ENCODE measurements at regions not wholly inside any gene's neighbourhood (a gene's known extent, or its start where the extent isn't known, plus 50 kb on each side); places are given as distances from the start of the nearest gene placed in this dataset.
"Not testable (repeated sequence)": the region's sequence is repeated elsewhere in the genome, so short reads cannot be mapped to it uniquely, and the experiment has no call there.

- DNase-seq (ENCODE audit: low spot score), result no peak
Observed at GRCh38 chr3:101950510-101950909, 101.2 kb downstream of the NFKBIZ start.

DNA sequence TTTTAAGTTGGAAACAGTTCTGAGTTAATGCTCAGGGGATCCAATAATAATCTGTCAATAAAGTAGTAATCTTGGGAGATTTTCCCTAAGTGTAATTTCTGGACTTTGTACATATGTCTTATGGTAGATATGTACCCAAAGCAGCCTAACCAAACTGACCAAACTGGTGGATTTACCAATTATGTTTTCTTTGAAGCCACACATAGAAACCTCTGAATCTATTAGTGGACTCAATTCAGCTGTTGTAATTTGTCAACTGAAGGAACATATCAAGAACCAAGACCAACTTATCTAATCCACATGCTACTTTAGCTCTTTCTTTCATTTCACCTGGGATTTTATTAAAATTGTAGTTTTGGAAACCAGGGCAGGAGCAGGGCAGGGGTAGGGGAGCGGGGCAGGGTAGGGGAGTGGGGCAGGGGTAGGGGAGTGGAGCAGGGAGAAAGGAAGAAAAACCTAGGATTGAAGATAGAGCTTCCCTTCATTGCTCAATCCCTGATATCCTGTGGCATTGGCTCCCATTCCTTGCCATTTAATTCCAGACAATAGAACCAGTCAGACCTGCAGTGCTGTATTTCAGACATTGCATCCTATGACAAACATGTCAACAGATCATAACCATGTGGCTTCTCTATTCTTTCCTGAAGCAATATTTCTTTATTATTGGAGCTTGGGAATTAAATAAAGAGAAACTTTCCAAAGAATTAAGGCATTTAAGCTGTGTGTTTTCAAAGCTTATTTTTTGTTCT is 101.8 kb downstream of the NFKBIZ start:
- no peak for DNase-seq (ENCODE audit: low spot score)

DNA sequence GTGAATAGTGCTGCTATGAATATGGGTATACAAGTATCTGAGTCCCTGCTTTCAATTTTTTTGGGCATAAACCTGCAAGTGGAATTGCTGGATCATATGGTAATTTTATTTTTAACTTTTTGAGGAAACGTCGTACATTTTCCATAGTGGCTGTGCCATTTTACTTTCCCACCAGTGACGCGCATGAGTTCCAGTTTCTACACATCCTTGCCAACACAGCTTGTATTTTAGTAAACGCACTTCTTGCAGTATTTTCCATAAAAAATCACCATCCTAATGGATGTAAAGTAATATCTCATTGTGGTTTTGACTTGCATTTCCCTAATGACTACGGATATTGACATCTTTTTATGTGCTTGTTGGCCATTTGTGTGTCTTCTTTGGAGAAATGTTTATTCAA is 105.0 kb downstream of the NFKBIZ start:
- DNase-seq (ENCODE audit: low spot score), result no peak

- no peak for DNase-seq (ENCODE audit: low spot score)
Observed at GRCh38 chr3:101954936-101955335, 105.6 kb downstream of the NFKBIZ start.

DNA sequence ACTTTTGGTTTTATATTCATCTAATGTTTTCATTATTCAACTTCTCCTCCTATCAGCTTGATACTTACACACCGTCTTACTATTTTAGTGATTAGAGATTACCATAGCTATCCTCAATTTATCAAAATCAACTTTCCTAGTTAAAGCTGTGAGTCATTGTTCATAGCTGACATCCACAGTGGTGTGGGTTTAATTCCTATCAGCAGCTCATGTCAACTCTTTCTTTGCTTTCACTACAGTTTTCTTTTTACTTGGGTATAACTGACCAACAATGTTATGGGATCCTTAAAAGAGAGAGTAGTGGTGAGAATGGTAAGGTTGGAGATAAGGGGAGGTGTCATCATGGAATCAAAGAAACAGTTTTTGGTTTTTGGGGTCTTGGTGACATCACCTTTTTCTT is 112.7 kb downstream of the NFKBIZ start:
- DNase-seq (ENCODE audit: low spot score), result no peak

GRCh38 chr3:101963902-101964362 is 114.6 kb downstream of the NFKBIZ start:
- no peak for DNase-seq (ENCODE audit: low spot score)

DNA sequence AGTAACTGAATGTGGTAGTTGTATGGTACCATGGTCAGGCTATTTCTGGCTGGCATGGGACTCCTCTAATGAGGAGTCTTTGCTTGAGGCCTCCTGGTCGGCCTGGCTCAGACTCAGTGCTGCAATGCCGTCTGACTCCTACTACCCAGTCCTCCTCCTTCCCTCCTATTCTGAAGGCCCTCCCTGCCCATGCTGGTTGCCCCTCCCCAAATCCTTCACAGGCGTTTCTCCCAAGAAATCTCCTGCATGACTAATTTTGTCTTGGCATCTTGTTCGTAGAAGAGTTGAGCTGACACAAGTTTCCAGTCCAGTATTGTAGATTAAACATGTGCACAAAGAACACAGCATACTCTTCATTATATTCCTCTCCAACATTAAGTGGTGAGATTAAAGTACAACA is 115.5 kb downstream of the NFKBIZ start:
- DNase-seq (ENCODE audit: low spot score), result no peak

- DNase-seq (ENCODE audit: low spot score), result no peak
Observed at GRCh38 chr3:101966226-101966625, 116.9 kb downstream of the NFKBIZ start.

- no peak for DNase-seq (ENCODE audit: low spot score)
Observed at GRCh38 chr3:101970212-101970611, 120.9 kb downstream of the NFKBIZ start.

GRCh38 chr3:101970905-101971304 is 121.6 kb downstream of the NFKBIZ start:
- no peak for DNase-seq (ENCODE audit: low spot score)

DNA sequence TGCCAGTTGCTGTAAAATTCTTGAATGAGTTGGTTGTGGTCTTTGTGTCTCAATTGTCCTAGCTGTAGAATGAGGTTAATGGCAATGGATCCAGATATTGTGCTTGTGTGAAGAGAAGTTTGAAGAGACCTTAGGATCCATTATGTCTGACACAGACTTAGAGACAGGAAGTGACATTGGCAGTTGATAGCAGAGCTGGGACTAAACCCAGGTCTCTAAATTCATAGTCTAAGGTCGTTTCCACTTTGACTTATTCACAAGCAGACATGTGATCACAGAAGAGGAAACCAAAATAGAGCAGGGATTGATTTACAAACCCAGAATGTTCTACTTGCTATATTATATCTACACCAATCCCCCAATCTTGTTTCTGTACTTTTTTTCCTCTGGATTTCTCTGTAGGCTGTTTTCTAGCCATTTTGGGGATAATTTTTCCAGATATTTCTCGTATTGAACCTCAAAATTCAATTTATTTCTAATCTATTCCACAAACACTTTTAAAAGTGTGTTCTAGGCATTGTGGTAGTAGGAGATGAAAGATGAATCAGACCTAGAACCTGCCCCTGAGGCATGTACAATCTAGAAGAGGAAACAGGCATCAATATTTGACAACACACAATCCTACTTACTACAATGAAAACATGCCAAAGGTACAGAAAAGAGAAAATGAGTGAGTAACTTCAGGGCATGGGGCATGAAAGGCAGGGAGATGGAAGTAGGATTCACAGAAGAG is 123.3 kb downstream of the NFKBIZ start:
- DNase-seq (ENCODE audit: low spot score), result no peak

DNA sequence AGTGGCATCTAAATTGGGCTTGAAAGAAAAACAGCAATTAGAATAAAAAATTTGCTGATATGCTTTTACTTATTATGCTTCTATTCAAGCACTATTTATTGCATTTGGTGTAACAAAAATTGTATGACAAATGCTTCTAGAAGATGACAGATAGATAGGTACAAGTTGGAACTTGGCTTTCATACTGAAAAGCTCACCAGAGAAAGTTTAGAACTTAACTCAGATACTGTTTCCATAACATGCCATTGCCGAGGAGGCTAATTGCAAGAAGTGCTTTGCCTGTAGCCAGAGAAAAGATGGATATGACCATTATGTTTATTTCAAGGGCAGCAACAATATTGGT is 123.8 kb downstream of the NFKBIZ start:
- no peak for DNase-seq (ENCODE audit: low spot score)

DNA sequence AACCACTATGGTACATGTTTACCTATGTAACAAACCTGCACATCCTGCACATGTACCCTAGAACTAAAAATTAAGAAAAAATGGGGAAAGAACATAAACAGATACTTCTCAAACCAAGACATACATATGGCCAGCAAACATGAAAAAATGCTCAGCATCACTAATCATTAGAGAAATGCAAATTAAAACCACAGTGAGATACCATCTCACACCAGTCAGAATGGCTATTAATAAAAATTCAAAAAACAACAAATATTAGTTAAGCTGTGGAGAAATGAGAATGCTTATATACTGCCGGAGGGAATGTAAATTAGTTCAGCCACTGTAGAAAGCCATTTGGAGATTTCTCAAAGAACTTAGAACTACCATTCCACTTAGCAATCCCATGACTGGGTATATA is 126.1 kb downstream of the NFKBIZ start:
- DNase-seq (ENCODE audit: low spot score), result not testable (repeated sequence)

DNA sequence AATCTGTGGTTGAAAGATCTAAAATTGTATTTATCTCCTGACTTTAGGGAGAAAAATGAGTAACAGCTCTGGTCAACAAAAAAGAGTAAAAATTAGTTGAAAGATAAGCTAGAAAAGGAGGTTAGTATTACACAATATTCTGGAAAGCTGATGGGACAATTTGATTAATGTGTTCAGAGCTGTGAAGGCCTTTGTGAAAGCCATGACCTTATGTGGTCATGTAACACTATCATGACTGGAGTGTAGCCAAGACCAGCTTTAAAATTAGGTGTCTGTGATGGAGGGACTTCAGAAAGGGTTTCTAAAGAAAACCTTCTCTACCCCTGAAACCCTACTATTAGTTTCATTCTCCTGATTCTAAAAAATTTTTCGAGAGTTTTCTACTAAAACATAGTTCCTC is 127.2 kb downstream of the NFKBIZ start:
- DNase-seq (ENCODE audit: low spot score), result no peak

- no peak for DNase-seq (ENCODE audit: low spot score)
Observed at GRCh38 chr3:101978348-101978747, 129.0 kb downstream of the NFKBIZ start.

- DNase-seq (ENCODE audit: low spot score), result no peak
Observed at GRCh38 chr3:101979033-101979432, 129.7 kb downstream of the NFKBIZ start.

DNA sequence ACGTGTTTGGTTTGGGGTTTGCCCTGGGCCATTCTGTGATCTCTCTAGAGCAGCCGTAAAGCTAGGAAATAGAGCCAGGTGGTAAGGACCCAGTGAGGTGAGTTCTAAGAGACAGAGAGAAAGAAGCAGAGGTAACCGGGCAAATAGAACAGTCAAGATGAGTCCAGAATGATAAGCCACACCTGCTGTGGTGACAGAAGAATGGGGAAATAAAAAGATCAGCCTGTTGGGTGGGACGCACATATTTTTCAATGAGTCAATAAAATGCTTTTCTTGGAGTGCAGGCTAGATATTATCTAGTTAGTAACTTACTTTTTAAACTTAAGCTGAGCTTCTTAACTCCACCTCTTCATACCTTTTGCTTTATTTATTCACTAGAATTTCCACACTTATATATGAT is 135.0 kb downstream of the NFKBIZ start:
- no peak for DNase-seq (ENCODE audit: low spot score)

- DNase-seq (ENCODE audit: low spot score), result no peak
Observed at GRCh38 chr3:101988596-101988995, 139.3 kb downstream of the NFKBIZ start.

GRCh38 chr3:101989578-101990200 is 140.4 kb downstream of the NFKBIZ start:
- no peak for DNase-seq (ENCODE audit: low spot score)

DNA sequence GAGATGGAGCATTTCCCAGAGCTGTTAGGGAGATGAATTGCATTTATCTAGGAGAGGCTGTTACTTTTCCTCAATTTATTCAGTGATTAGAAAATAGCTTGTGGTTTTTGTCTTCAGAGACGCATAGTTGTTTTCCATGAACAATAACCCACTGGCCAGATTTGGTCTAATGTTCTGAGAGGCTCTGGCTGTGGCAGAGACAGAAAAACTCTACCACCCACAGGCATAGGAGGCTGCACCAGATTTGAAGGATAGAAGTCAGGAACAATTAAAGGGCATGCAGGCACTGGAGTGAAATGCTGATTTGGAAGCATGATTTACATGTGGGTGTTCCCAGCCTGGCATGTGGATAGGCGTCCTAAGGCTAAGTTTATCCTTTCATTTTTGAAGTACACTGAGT is 143.5 kb downstream of the NFKBIZ start:
- no peak for DNase-seq (ENCODE audit: low spot score)

DNA sequence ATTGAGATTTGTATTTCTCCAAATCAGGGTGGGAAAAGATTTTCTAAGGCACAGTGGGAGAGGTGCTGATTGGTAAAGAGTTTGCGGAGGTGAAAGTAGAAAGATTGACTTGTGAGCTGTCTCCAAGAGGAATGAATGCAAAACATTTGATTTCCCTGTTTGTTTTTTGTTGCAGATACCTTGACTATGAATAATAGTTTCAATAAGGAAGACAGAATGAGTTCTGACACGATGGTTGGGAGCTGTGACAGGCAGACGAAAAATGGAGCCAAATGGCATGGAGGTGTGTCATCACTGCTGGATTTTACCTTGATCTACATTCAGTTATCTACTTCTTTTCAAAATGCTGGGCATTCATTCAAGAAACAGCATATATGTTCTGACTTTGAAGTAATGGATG is 145.1 kb downstream of the NFKBIZ start:
- DNase-seq (ENCODE audit: low spot score), result no peak

GRCh38 chr3:101995371-101996046 is 146.2 kb downstream of the NFKBIZ start:
- no peak for DNase-seq (ENCODE audit: low spot score)

GRCh38 chr3:101996832-101997231 is 147.5 kb downstream of the NFKBIZ start:
- DNase-seq (ENCODE audit: low spot score), result no peak

All from pons (tissue), 1 donor.